H1 (cell line): ENCODE measurements at regions not wholly inside any gene's neighbourhood (a gene's known extent, or its start where the extent isn't known, plus 50 kb on each side); places are given as distances from the start of the nearest gene placed in this dataset.
A peak's percentile ranks its signal among the peaks of the same experiment; 100 is the strongest.

Experiments used
- CTCF ChIA-PET: fragments of 300-600 bp; sonication (Branson Sonifier 250); formaldehyde crosslinking; loops from one replicate; lab custom pipeline; 2021; ENCODE audit not compliant: partially characterized antibody; lab: Charles Lee
- POLR2A ChIA-PET: fragments of 300-600 bp; sonication (Branson Sonifier 250); formaldehyde crosslinking; loops from one replicate; lab custom pipeline; 2021; ENCODE audit warnings: inconsistent platforms; ENCODE audit not compliant: partially characterized antibody; lab: Charles Lee
- DNase-seq, 2 experiments: peaks; one replicate each; pipeline versions ENCODE4 v3.0.0 to v3.0.0-alpha.2; 2010 to 2022; ENCODE audit warnings: low spot score in 2 of 2, low read depth in 1 of 2, mixed read lengths in 1 of 2
- FAIRE-seq: peaks from 2 replicates; lab custom pipeline; 2011; peaks lifted over from hg19 to GRCh38; lab: Jason Lieb, UNC
- H2AFZ ChIP-seq: 2 replicates; pipeline ENCODE4 v1.8.1; 2012; ENCODE audit warnings: low read length, inconsistent platforms
- H2AK5ac ChIP-seq: 2 replicates; pipeline ENCODE4 v1.6.1; 2013; ENCODE audit warnings: low read depth, low read length
- H2BK120ac ChIP-seq: replicated peaks from 2 replicates; pipeline ENCODE3; 2013; ENCODE audit warnings: low read depth, low read length, inconsistent platforms
- H2BK12ac ChIP-seq: 2 replicates; pipeline ENCODE4 v1.6.1; 2013; ENCODE audit warnings: low read depth, low read length
- H2BK15ac ChIP-seq: 2 replicates; pipeline ENCODE4 v1.6.1; 2013; ENCODE audit warnings: low read length
- H2BK20ac ChIP-seq: 2 replicates; pipeline ENCODE4 v1.6.1; 2013; ENCODE audit warnings: low read length
- H2BK5ac ChIP-seq: 2 replicates; pipeline ENCODE4 v1.6.1; 2013; ENCODE audit warnings: low read depth, low read length
- H3K14ac ChIP-seq: 2 replicates; pipeline ENCODE4 v1.6.1; 2013; ENCODE audit warnings: inconsistent platforms; ENCODE audit not compliant: insufficient read length
- H3K18ac ChIP-seq: 2 replicates; pipeline ENCODE4 v1.6.1; 2013; ENCODE audit warnings: low read length; ENCODE audit errors: extremely low read depth
- H3K23ac ChIP-seq: 2 replicates; pipeline ENCODE4 v1.6.1; 2013; ENCODE audit warnings: inconsistent platforms; ENCODE audit not compliant: insufficient read length
- H3K23me2 ChIP-seq: 2 replicates; pipeline ENCODE4 v1.6.1; 2013; ENCODE audit warnings: low read depth, low read length
- H3K27ac ChIP-seq: 2 replicates; pipeline ENCODE4 v1.6.1; 2011; ENCODE audit warnings: low read depth, low read length, inconsistent platforms
- H3K27me3 ChIP-seq, 4 experiments: replicated peaks in 1 of 4; 1 replicate in 1 of 4; 2 replicates in 3 of 4; pipeline versions ENCODE4 v1.6.1 to v1.8.1; 2011 to 2013; ENCODE audit warnings: low read length in 3 of 4, mild to moderate bottlenecking in 3 of 4, inconsistent platforms in 2 of 4, mixed read lengths in 2 of 4, moderate library complexity in 1 of 4; ENCODE audit not compliant: control insufficient read depth in 3 of 4, insufficient read depth in 3 of 4; ENCODE audit errors: extremely low read depth in 1 of 4
- H3K36me3 ChIP-seq, 4 experiments: 2 replicates each; pipeline versions ENCODE4 v1.6.1 to v1.8.1; 2011 to 2013; ENCODE audit warnings: mild to moderate bottlenecking in 4 of 4, low read length in 3 of 4, moderate library complexity in 2 of 4, control low read depth in 1 of 4, inconsistent platforms in 1 of 4; ENCODE audit not compliant: insufficient read depth in 4 of 4, control insufficient read depth in 2 of 4
- H3K4ac ChIP-seq: replicated peaks from 2 replicates; pipeline ENCODE3; 2013; ENCODE audit warnings: low read length, low read depth, mixed read lengths, inconsistent platforms; ENCODE audit not compliant: insufficient read length
- H3K4me1 ChIP-seq, 4 experiments: replicated peaks in 1 of 4; 1 replicate in 1 of 4; 2 replicates in 3 of 4; pipeline versions ENCODE4 v1.6.1 to v1.8.1; 2011 to 2013; ENCODE audit warnings: low read length in 3 of 4, inconsistent platforms in 2 of 4, mixed read lengths in 1 of 4; ENCODE audit not compliant: insufficient read depth in 4 of 4, control insufficient read depth in 3 of 4
- H3K4me2 ChIP-seq, 2 experiments: 2 replicates each; pipeline versions ENCODE4 v1.6.1 to v1.8.1; 2011 to 2013; ENCODE audit warnings: low read depth in 2 of 2, low read length in 2 of 2, control low read depth in 1 of 2, inconsistent platforms in 1 of 2, mild to moderate bottlenecking in 1 of 2; ENCODE audit not compliant: insufficient read depth in 1 of 2
- H3K4me3 ChIP-seq, 4 experiments: fragments of 200-600, 300-600 bp in 1 of 4; sonication (generic), shearing (Covaris generic), sonication (Bioruptor Twin) in 1 of 4; 2 replicates each; pipeline versions ENCODE4 v1.5.1 to v1.8.1; 2011 to 2016; ENCODE audit warnings: low read length in 4 of 4, low read depth in 3 of 4, control low read depth in 2 of 4, inconsistent platforms in 2 of 4, mild to moderate bottlenecking in 2 of 4, mixed read lengths in 1 of 4, moderate library complexity in 1 of 4; ENCODE audit not compliant: insufficient read depth in 2 of 4; ENCODE audit errors: extremely low read depth in 1 of 4
- H3K56ac ChIP-seq: replicated peaks from 2 replicates; pipeline ENCODE3; 2013; ENCODE audit warnings: low read depth, mild to moderate bottlenecking, mixed read lengths, low read length, inconsistent platforms; ENCODE audit not compliant: insufficient read length
- H3K79me1 ChIP-seq: 2 replicates; pipeline ENCODE4 v1.6.1; 2013; ENCODE audit warnings: low read depth, low read length, control low read depth
- H3K79me2 ChIP-seq, 2 experiments: 2 replicates each; pipeline versions ENCODE4 v1.6.1 to v1.8.1; 2012 to 2013; ENCODE audit warnings: low read length in 2 of 2, mild to moderate bottlenecking in 2 of 2, inconsistent platforms in 1 of 2; ENCODE audit not compliant: insufficient read depth in 2 of 2, control insufficient read depth in 1 of 2
- H3K9ac ChIP-seq, 4 experiments: replicated peaks in 1 of 4; 1 replicate in 1 of 4; 2 replicates in 3 of 4; pipeline versions ENCODE4 v1.6.1 to v1.8.1; 2011 to 2013; ENCODE audit warnings: low read depth in 3 of 4, low read length in 3 of 4, control low read depth in 2 of 4, mild to moderate bottlenecking in 2 of 4, moderate library complexity in 2 of 4, inconsistent platforms in 1 of 4; ENCODE audit errors: extremely low read depth in 1 of 4
- H3K9me3 ChIP-seq, 2 experiments: 2 replicates each; pipeline versions ENCODE4 v1.6.1 to v1.8.1; 2012 to 2013; ENCODE audit warnings: mild to moderate bottlenecking in 2 of 2, moderate library complexity in 2 of 2, control low read depth in 1 of 2, inconsistent platforms in 1 of 2, low read depth in 1 of 2, low read length in 1 of 2, mixed read lengths in 1 of 2; ENCODE audit not compliant: insufficient read depth in 2 of 2
- H4K20me1 ChIP-seq, 2 experiments: replicated peaks in 1 of 2; 2 replicates each; pipeline versions ENCODE3 to v1.8.1; 2011 to 2013; ENCODE audit warnings: inconsistent platforms in 2 of 2, low read length in 2 of 2, mild to moderate bottlenecking in 1 of 2; ENCODE audit not compliant: insufficient read depth in 2 of 2, control insufficient read depth in 1 of 2
- H4K5ac ChIP-seq: 2 replicates; pipeline ENCODE4 v1.6.1; 2013; ENCODE audit warnings: low read length, low read depth, mixed read lengths, inconsistent platforms; ENCODE audit not compliant: insufficient read length
- H4K8ac ChIP-seq: 2 replicates; pipeline ENCODE4 v1.8.0; 2013; ENCODE audit warnings: mild to moderate bottlenecking, moderate library complexity, low read length, inconsistent platforms; ENCODE audit not compliant: insufficient read depth; ENCODE audit errors: extremely low read depth
- H4K91ac ChIP-seq: replicated peaks from 2 replicates; pipeline ENCODE3; 2013; ENCODE audit warnings: low read length, mixed read lengths, inconsistent platforms; ENCODE audit not compliant: insufficient read length
- CBX5 ChIP-seq: fragments of 300-800, 300-1000 bp; sonication (generic); IDR thresholded peaks from 2 replicates; pipeline ENCODE4 v1.7.1; 2016; ENCODE audit warnings: antibody characterized with exemption, low read length, low read depth
- CBX8 ChIP-seq: fragments of 300-800, 300-1000 bp; sonication (generic); IDR thresholded peaks from 2 replicates; pipeline ENCODE4 v1.7.1; 2016; ENCODE audit warnings: low read depth, low read length, borderline replicate concordance
- JUN ChIP-seq: IDR thresholded peaks from 2 replicates; pipeline ENCODE4 v1.6.1; 2011; ENCODE audit warnings: low read depth, mild to moderate bottlenecking, improper control_type of control experiment, low read length
- MAFK ChIP-seq: IDR thresholded peaks from 2 replicates; pipeline ENCODE4 v1.6.1; 2012; ENCODE audit warnings: low read depth, mild to moderate bottlenecking, improper control_type of control experiment, low read length
- NANOG ChIP-seq: IDR thresholded peaks from 2 replicates; pipeline ENCODE4 v1.6.1; 2011; ENCODE audit warnings: low read length, low read depth, mild to moderate bottlenecking, inconsistent platforms; ENCODE audit not compliant: insufficient read depth, poor library complexity, severe bottlenecking
- SIN3A ChIP-seq, 2 experiments: IDR thresholded peaks in 1 of 2; conservative IDR thresholded peaks in 1 of 2; 2 replicates each; pipeline ENCODE4 v1.6.1; 2011 to 2012; ENCODE audit warnings: low read length in 2 of 2, improper control_type of control experiment in 1 of 2, low read depth in 1 of 2, mild to moderate bottlenecking in 1 of 2
- TAF7 ChIP-seq: optimal IDR thresholded peaks from 2 replicates; pipeline ENCODE3; 2011; ENCODE audit warnings: low read depth, mild to moderate bottlenecking, inconsistent platforms, low read length, moderate library complexity, borderline replicate concordance
- WGBS, 2 experiments: shearing (Covaris generic) in 1 of 2; methylation state at CpG; one replicate each; pipeline versions ENCODE4 v1.1.6 to v1.1.7; 2013 to 2015; ENCODE audit warnings: low lambda C conversion rate in 2 of 2, mixed read lengths in 2 of 2, inconsistent platforms in 1 of 2, low coverage in 1 of 2, missing lambda C conversion rate in 1 of 2; ENCODE audit not compliant: insufficient replicate concordance in 2 of 2, insufficient coverage in 1 of 2, insufficient read length in 1 of 2; ENCODE audit errors: extremely low coverage in 1 of 2, missing lambda C conversion rate in 1 of 2; 5-methylcytosine and 5-hydroxymethylcytosine counted together
- TF ChIP-seq, protein P1 (sequence below), 3 experiments: IDR thresholded peaks; 1 replicate in 2 of 3; 2 replicates in 1 of 3; pipeline versions ENCODE4 v1.5.1 to v1.6.1; 2011; ENCODE audit warnings: low read length in 3 of 3, mild to moderate bottlenecking in 3 of 3, inconsistent platforms in 2 of 3, low read depth in 1 of 3, moderate library complexity in 1 of 3; ENCODE audit not compliant: insufficient read depth in 1 of 3; ENCODE audit errors: control extremely low read depth in 1 of 3

DNA sequence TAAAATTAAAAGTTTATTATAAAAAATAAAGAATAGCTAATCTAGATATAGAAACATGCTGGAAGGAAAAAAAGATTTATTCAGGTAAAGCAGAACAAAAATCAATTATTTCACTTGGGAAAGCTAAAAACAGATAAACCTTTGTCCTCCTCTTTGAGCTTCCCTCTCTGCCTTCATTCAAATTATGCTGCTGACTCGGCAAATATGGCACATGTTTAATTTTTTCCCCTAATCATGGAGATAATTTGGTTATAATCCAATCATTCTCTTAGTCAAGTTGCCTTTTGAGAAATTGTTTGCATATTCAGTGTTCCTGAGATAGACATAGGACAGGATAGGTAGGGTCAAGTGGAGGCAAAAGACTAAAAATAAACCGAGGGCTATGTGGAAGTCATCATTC is 556.8 kb upstream of the PTCHD4 start:
- Histone ChIP-seq H2BK12ac (no peak overlapping the region), H3K56ac (no peak overlapping the region), H3K9ac (no peak overlapping the region), H2AFZ (no peak overlapping the region), H2BK20ac (no peak overlapping the region), H4K91ac (no peak overlapping the region)
- CTCF ChIA-PET: no interaction called here
- FAIRE-seq: no peak
- TF ChIP-seq TAF7: no peak
- TF ChIP-seq, protein P1, sequence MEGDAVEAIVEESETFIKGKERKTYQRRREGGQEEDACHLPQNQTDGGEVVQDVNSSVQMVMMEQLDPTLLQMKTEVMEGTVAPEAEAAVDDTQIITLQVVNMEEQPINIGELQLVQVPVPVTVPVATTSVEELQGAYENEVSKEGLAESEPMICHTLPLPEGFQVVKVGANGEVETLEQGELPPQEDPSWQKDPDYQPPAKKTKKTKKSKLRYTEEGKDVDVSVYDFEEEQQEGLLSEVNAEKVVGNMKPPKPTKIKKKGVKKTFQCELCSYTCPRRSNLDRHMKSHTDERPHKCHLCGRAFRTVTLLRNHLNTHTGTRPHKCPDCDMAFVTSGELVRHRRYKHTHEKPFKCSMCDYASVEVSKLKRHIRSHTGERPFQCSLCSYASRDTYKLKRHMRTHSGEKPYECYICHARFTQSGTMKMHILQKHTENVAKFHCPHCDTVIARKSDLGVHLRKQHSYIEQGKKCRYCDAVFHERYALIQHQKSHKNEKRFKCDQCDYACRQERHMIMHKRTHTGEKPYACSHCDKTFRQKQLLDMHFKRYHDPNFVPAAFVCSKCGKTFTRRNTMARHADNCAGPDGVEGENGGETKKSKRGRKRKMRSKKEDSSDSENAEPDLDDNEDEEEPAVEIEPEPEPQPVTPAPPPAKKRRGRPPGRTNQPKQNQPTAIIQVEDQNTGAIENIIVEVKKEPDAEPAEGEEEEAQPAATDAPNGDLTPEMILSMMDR (IDR thresholded peaks at IDR 0.05; ENCODE audit: control extremely low read depth in 1 of 3, insufficient read depth in 1 of 3, low read depth in 1 of 3, low read length in 3 of 3): no peak
- no peak for TF ChIP-seq CBX5
- no peak for TF ChIP-seq SIN3A (conservative IDR thresholded peaks at IDR 0.05 in 1 of 2, IDR thresholded peaks at IDR 0.05 in 1 of 2; ENCODE audit: low read depth in 1 of 2, low read length in 2 of 2)
- TF ChIP-seq CBX8: no peak
- TF ChIP-seq JUN: no peak
- TF ChIP-seq MAFK: peak; percentile 88
- no peak for TF ChIP-seq NANOG
- TF ChIP-seq, all 59 proteins: peak for 1
- Histone ChIP-seq H3K4me2 (no peak overlapping the region), H4K5ac (no peak overlapping the region), H3K27me3 (no peaks in the 10 kb centered on the region), H3K36me3 (no peaks in the 10 kb centered on the region), H3K14ac (no peak overlapping the region), H2AK5ac (no peak overlapping the region), H3K23ac (no peak overlapping the region), H2BK120ac (no peak overlapping the region), H3K23me2 (no peaks in the 10 kb centered on the region), H2BK5ac (no peak overlapping the region), H3K4me1 (no peaks in the 10 kb centered on the region), H3K4ac (no peak overlapping the region), H3K79me2 (no peaks in the 10 kb centered on the region), H4K20me1 (no peaks in the 10 kb centered on the region), H4K8ac (no peak overlapping the region), H2BK15ac (no peak overlapping the region), H3K27ac (no peak overlapping the region), H3K4me3 (no peak overlapping the region), H3K9me3 (peaks cover 3 to 5% of the 10 kb centered on the region in 2 experiments; a peak in 3 of 4 replicates), H3K79me1 (no peaks in the 10 kb centered on the region), H3K18ac (no peak overlapping the region)
- POLR2A ChIA-PET: no interaction called here
- 86% methylated on average over 2 of the region's 2 CpGs; no CpG with 5 or more reads in 1 of the 2 experiments for WGBS, 2 experiments
- DNase-seq: no peak
